ENCODE measurements at regions not wholly inside any gene's neighbourhood (a gene's known extent, or its start where the extent isn't known, plus 50 kb on each side); places are given as distances from the start of the nearest gene placed in this dataset.

- TF ChIP-seq POLR2A (IDR thresholded peaks at IDR 0.05) = no peak
- no peak for TF ChIP-seq CTCF (IDR thresholded peaks at IDR 0.05)
- no peak for TF ChIP-seq POLR2AphosphoS5 (IDR thresholded peaks at IDR 0.05)
- TF ChIP-seq EP300 (IDR thresholded peaks at IDR 0.05) = no peak
Measured at GRCh38 chr13:65868884-65869283, 1361.3 kb downstream of the PCDH9 start.

All from gastroesophageal sphincter (tissue), 3 donors.